HFF-Myc (cell line): ENCODE measurements at regions not wholly inside any gene's neighbourhood (a gene's known extent, or its start where the extent isn't known, plus 50 kb on each side); places are given as distances from the start of the nearest gene placed in this dataset.

Experiments used
- DNase-seq: peaks from one replicate; pipeline ENCODE4 v3.0.0-alpha.2; 2011; ENCODE audit warnings: low read depth; ENCODE audit errors: extremely low read depth
- H3K4me3 ChIP-seq: replicated peaks from 2 replicates; pipeline ENCODE4 v1.5.1; 2011; ENCODE audit warnings: low read depth, mild to moderate bottlenecking, control low read depth, low read length
- TF ChIP-seq, protein P1 (sequence below): IDR thresholded peaks from 2 replicates; pipeline ENCODE4 v1.5.1; 2012; ENCODE audit warnings: mild to moderate bottlenecking, low read depth, low read length, control low read depth; ENCODE audit errors: missing control alignments

DNA sequence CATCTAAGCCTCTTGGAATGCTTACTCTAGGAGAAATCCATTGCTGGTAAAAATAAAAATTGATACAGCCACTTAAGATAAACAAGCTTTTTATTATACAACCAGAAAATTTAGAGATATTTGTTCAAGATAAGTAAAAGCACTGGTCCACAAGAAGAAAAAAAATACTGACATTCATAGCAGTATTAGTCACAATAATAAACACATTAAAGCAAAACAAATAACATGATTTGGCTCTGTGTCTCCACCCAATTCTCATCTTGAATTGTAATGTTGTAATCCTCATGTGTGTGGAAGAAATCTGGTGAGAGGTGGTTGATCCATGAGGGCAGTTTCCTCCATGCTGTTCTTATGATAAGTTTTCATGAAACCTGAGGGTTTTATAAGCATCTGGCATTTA lies 1093.5 kb upstream of the ADGRB3 start:
- no peak overlapping the region for H3K4me3 ChIP-seq
- no peak for DNase-seq
- TF ChIP-seq, protein P1, sequence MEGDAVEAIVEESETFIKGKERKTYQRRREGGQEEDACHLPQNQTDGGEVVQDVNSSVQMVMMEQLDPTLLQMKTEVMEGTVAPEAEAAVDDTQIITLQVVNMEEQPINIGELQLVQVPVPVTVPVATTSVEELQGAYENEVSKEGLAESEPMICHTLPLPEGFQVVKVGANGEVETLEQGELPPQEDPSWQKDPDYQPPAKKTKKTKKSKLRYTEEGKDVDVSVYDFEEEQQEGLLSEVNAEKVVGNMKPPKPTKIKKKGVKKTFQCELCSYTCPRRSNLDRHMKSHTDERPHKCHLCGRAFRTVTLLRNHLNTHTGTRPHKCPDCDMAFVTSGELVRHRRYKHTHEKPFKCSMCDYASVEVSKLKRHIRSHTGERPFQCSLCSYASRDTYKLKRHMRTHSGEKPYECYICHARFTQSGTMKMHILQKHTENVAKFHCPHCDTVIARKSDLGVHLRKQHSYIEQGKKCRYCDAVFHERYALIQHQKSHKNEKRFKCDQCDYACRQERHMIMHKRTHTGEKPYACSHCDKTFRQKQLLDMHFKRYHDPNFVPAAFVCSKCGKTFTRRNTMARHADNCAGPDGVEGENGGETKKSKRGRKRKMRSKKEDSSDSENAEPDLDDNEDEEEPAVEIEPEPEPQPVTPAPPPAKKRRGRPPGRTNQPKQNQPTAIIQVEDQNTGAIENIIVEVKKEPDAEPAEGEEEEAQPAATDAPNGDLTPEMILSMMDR, result no peak

DNA sequence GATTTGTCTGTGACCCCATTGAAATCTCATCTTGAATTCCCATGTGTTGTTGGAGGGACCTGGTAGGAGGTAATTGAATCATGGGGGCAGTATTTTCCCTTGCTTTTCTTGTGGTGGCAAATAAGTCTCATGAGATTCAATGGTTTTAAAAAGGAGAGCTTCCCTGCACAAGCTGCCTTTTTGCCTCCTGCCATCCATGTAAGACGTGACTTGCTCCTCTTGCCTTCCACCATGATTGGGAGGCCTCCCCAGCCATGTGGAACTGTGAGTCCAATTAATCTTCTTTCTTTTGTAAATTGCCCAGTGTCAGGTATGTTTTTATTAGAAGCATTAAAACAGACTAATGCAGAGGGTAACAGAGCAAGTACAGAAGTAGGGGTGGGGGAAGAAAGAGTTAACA lies 1097.0 kb upstream of the ADGRB3 start:
- H3K4me3 ChIP-seq, result no peak overlapping the region
- TF ChIP-seq, protein P1, result no peak
- DNase-seq, result no peak

DNA sequence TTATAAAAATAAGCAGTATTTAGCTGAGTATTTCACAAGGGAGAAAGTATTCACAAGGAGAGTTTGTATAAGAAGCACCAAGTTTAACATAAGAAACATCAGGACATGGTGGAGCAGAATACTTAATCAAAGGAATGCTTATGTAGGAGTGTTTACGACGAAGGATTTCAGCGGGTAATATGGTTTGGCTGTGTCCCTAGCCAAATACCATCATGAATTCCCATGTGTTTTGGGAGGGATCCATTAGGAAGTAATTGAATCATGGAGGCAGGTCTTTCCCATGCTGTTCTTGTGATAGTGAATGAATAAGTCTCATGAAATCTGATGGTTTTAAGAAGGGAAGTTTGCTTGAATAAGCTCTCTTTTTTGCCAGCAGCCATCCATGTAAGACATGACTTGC lies 1099.1 kb upstream of the ADGRB3 start:
- no peak overlapping the region for H3K4me3 ChIP-seq
- DNase-seq, result no peak
- TF ChIP-seq, protein P1, result no peak

DNA sequence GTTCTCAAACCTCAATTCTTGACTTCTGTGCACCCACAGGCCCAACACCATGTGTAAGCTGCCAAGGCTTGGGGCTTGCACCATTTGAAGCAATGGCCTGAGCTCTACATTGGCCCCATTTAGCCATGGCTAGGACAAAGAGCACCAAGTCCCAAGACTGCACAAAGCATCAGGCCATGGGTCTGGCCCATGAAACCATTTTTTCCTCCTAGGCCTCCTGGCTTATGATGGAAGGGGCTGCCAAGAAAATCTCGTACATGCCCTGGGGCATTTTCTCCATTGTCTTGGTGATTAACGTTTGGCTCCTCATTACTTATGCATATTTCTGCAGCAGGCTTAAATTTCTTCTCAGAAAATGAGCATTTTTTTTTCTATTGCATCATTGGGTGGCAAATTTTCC lies 1128.7 kb upstream of the ADGRB3 start:
- DNase-seq, result no peak
- no peak overlapping the region for H3K4me3 ChIP-seq
- TF ChIP-seq, protein P1, result no peak

DNA sequence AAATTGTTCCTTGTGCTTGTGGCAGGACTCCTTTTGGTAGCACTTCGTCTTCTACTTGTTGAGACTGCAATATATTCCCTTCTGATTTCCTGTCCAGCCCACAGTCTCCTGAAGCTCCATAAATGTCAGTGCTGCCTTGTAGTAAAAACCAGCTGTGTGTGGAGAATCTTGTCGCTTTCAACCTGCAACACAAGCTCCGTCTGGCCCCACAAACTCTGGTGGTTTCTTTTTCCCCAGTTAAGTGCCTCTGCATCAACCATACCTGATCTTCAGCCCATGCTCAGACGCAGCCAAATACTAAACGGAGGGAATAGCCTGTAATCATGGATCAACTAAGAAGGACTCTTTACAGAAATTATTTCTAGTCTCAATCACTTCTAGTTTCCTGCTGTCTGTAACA lies 1133.3 kb upstream of the ADGRB3 start:
- H3K4me3 ChIP-seq, result no peak overlapping the region
- no peak for DNase-seq
- TF ChIP-seq, protein P1, result no peak

DNA sequence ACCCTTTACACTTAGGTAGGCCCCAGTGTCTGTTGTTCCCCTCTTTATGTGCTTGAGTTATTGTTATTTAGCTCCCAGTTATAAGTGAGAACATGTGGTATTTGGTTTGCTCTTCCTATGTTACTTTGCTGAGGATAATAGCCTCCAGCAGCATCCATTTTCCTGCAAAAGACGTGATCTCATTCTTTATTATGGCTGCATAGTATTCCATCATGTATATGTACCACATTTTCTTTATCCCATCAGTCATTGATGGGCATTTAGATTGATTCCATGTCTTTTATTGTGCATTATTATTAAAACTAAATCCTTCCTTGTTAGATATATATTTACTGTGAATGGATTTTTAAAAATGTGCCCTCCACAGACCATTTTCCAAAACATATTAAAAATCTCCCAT lies 1137.3 kb upstream of the ADGRB3 start:
- no peak for DNase-seq
- TF ChIP-seq, protein P1, result no peak
- H3K4me3 ChIP-seq, result no peak overlapping the region

DNA sequence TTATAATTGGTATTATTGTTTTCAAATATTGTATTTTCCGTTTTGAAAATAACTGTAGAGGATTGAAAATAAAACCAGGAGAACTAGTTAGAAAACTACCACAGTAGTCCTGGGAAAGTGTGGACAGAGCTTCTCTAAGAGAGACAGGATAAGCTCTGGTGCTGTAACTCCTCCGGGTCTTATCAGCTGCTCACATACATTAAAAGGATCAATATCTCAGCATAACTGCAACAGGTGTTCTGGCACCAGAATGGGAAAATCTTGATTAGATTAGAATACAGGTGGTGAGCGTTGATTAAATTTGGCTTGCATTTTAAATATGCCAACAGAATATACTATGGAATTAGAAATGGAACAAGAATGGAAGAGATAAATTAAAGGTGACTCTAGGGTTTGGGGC lies 1138.9 kb upstream of the ADGRB3 start:
- DNase-seq, result no peak
- TF ChIP-seq, protein P1, result no peak
- no peak overlapping the region for H3K4me3 ChIP-seq
